OCI-LY7 (cell line): ENCODE measurements at regions not wholly inside any gene's neighbourhood (a gene's known extent, or its start where the extent isn't known, plus 50 kb on each side); places are given as distances from the start of the nearest gene placed in this dataset.

Source experiments
- CTCF ChIP-seq: fragments of 200-600 bp; sonication (generic); conservative IDR thresholded peaks from 2 replicates; pipeline ENCODE4 v1.5.1; 2014; ENCODE audit warnings: mild to moderate bottlenecking, antibody characterized with exemption, low read length, moderate library complexity, mixed read lengths
- EZH2phosphoT487 ChIP-seq: fragments of 200-600 bp; sonication (generic); IDR thresholded peaks from 2 replicates; pipeline ENCODE4 v1.6.1; 2018; ENCODE audit warnings: low read depth, borderline replicate concordance, mild to moderate bottlenecking, mixed run types, antibody characterized with exemption, low read length, moderate library complexity, mixed read lengths

- no peak for TF ChIP-seq CTCF
- TF ChIP-seq EZH2phosphoT487, result no peak
Observed at GRCh38 chr1:116290085-116290705, 82.8 kb upstream of the ATP1A1 start.
